ENCODE measurements at regions not wholly inside any gene's neighbourhood (a gene's known extent, or its start where the extent isn't known, plus 50 kb on each side); places are given as distances from the start of the nearest gene placed in this dataset.
A peak's percentile ranks its signal among the peaks of the same experiment; 100 is the strongest.

DNA sequence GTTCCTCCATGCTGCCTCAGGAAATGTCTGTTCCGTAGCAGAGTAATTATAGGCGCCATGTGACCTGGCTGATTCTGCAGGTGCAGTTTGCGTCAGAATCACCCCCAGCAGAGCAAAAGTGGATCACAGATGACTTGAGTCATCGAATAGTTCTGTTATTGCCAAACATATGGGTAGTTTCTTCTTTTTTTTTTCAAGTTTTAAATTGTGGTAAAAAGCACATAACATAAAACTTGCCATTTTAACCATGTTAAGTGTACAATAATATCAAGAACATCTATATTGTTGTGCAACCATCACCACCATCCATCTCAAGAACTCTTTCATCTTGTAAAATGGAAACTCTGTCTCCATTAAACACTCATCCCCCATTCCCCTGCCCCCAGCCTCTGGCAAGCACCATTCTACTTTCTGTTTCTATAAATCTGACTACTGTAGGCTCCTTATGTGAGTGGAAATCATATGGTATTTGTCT is 177.7 kb upstream of the TWIST2 start:
- DNase-seq (ENCODE audit: low read depth in 1 of 2, low spot score in 1 of 2) (no peak), ATAC-seq (no peak), FAIRE-seq (no peak)
- no peak overlapping the region for H3K27ac ChIP-seq
- CTCF ChIA-PET = no interaction called here
- no peak overlapping the region for H3K4me2 ChIP-seq
- no peaks in the 10 kb centered on the region for H3K4me1 ChIP-seq
- H3K4me3 ChIP-seq = no peak overlapping the region
- peaks cover 12% of the 10 kb centered on the region; the same call in 1 of the 3 replicates for H3K9me3 ChIP-seq
- 60% methylated on average over 4 of the region's 4 CpGs for WGBS (ENCODE audit: missing lambda C conversion rate)
- TF ChIP-seq NFE2L2 (conservative IDR thresholded peaks at IDR 0.05; ENCODE audit: low read length) = no peak
- no peak for TF ChIP-seq HDAC2 (IDR thresholded peaks at IDR 0.05)
- TF ChIP-seq, protein P1, sequence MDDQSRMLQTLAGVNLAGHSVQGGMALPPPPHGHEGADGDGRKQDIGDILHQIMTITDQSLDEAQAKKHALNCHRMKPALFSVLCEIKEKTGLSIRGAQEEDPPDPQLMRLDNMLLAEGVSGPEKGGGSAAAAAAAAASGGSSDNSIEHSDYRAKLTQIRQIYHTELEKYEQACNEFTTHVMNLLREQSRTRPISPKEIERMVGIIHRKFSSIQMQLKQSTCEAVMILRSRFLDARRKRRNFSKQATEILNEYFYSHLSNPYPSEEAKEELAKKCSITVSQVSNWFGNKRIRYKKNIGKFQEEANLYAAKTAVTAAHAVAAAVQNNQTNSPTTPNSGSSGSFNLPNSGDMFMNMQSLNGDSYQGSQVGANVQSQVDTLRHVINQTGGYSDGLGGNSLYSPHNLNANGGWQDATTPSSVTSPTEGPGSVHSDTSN (IDR thresholded peaks at IDR 0.05) = no peak
- no peak for TF ChIP-seq GATA3 (IDR thresholded peaks at IDR 0.05; ENCODE audit: borderline replicate concordance)
- TF ChIP-seq EP300 (IDR thresholded peaks at IDR 0.05) = no peak
- no peak for TF ChIP-seq CBX2 (IDR thresholded peaks at IDR 0.05; ENCODE audit: borderline replicate concordance, low read depth)
- no peak for TF ChIP-seq JUN (IDR thresholded peaks at IDR 0.05)
- no peak for TF ChIP-seq TFCP2L1 (CRISPR knock-in tag; IDR thresholded peaks at IDR 0.05)
- no peak for TF ChIP-seq ESRRA (IDR thresholded peaks at IDR 0.05; ENCODE audit: borderline replicate concordance, low read length)
- TF ChIP-seq ZSCAN20 (CRISPR knock-in tag; IDR thresholded peaks at IDR 0.05) = no peak
- no peak for TF ChIP-seq RARB (CRISPR knock-in tag; IDR thresholded peaks at IDR 0.05)
- POLR2A ChIA-PET = no interaction called here

DNA sequence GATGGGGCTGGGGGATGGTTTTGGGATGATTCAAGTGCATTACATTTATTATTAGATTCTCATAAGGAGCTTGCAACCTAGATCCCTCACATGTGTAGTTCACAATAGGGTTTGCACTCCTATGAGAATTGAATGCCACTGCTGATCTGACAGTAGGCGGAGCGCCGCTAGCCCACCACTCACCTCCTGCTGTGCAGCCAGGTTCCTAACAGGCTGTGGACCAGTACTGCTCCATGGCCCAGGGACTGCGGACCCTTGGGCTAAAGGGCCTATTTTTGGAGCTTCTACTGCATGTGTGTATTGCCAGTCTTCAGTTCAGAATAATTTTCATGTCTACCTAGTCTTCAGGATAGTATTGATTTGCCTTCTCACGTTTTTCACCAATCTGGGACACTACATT is 165.3 kb upstream of the TWIST2 start:
- no peak for ATAC-seq
- FAIRE-seq = no peak
- TF ChIP-seq ATOH8 (CRISPR knock-in tag; IDR thresholded peaks at IDR 0.05; ENCODE audit: low read depth) = no peak
- TF ChIP-seq REST (IDR thresholded peaks at IDR 0.05) = no peak
- no peak for TF ChIP-seq GATA3 (IDR thresholded peaks at IDR 0.05; ENCODE audit: borderline replicate concordance)
- TF ChIP-seq POLR2A (IDR thresholded peaks at IDR 0.05; ENCODE audit: low read length) = no peak
- TF ChIP-seq CBX8 (IDR thresholded peaks at IDR 0.05) = no peak
- no peak for TF ChIP-seq ESRRA (IDR thresholded peaks at IDR 0.05; ENCODE audit: borderline replicate concordance, low read length)
- TF ChIP-seq, protein P2, sequence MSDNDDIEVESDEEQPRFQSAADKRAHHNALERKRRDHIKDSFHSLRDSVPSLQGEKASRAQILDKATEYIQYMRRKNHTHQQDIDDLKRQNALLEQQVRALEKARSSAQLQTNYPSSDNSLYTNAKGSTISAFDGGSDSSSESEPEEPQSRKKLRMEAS (IDR thresholded peaks at IDR 0.05) = no peak
- no peak for TF ChIP-seq SREBF2 (IDR thresholded peaks at IDR 0.05)
- TF ChIP-seq TP53 (CRISPR knock-in tag; IDR thresholded peaks at IDR 0.05) = no peak
- no peak for TF ChIP-seq BHLHE40 (IDR thresholded peaks at IDR 0.05; ENCODE audit: low read depth, low read length)
- no peak for TF ChIP-seq CBX2 (IDR thresholded peaks at IDR 0.05; ENCODE audit: borderline replicate concordance, low read depth)
- TF ChIP-seq KDM1A (IDR thresholded peaks at IDR 0.05; ENCODE audit: low read depth) = no peak
- TF ChIP-seq FOSB (CRISPR knock-in tag; IDR thresholded peaks at IDR 0.05) = no peak
- TF ChIP-seq, protein P3, sequence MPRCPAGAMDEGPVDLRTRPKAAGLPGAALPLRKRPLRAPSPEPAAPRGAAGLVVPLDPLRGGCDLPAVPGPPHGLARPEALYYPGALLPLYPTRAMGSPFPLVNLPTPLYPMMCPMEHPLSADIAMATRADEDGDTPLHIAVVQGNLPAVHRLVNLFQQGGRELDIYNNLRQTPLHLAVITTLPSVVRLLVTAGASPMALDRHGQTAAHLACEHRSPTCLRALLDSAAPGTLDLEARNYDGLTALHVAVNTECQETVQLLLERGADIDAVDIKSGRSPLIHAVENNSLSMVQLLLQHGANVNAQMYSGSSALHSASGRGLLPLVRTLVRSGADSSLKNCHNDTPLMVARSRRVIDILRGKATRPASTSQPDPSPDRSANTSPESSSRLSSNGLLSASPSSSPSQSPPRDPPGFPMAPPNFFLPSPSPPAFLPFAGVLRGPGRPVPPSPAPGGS (IDR thresholded peaks at IDR 0.05) = no peak
- no peak for TF ChIP-seq FOSL2 (IDR thresholded peaks at IDR 0.05)
- TF ChIP-seq FOSL2 (CRISPR knock-in tag; IDR thresholded peaks at IDR 0.05) = no peak
- no peak for DNase-seq (ENCODE audit: low read depth in 1 of 2, low spot score in 1 of 2)
- Histone ChIP-seq H3K27ac (peak overlapping the region; percentile 69 to 95; a peak in 4 of 6 replicates), H3K4me1 (peaks cover 26% of the 10 kb centered on the region), H3K4me2 (no peak overlapping the region), H3K9me3 (peaks cover 40% of the 10 kb centered on the region), H3K4me3 (no peak overlapping the region)
- ChIA-PET POLR2A (no interaction called here), CTCF (interaction anchor here (0.6 kb wide), 1 partner anchor 64 kb away, joined by 3 read pairs; no protein-coding TSS in a partner anchor)
- 94% methylated on average over 5 of the region's 5 CpGs for WGBS (ENCODE audit: missing lambda C conversion rate)

Data from A549 (cell line).